GM21381 (cell line): ENCODE measurements at regions not wholly inside any gene's neighbourhood (a gene's known extent, or its start where the extent isn't known, plus 50 kb on each side); places are given as distances from the start of the nearest gene placed in this dataset.
"Not testable (repeated sequence)": the region's sequence is repeated elsewhere in the genome, so short reads cannot be mapped to it uniquely, and the experiment has no call there.

Experiments
- ATAC-seq: cut with Tn5 transposase; IDR thresholded peaks from one replicate; pipeline ENCODE4 v1.9.1; 2021; ENCODE audit warnings: mild to moderate bottlenecking, moderate library complexity; ENCODE audit not compliant: unreplicated experiment

DNA sequence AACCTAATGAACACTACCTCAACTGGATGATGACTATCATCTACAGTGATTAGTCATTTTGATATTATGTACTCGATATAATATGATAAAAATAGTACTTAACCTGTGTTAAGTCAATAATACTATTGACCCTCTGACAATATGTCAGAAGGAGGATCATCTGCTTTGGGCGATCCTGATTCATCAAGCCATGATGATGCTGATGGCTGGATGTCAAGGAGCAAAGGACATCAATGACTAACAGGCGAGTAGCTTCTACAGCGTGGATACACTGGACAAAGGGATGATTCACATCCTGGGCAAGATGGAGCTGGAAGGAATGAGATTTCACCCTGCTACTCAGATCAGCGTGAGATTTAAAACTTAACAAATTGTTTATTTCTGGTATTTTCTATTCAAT, 94.4 kb upstream of the SKAP2 start:
- ATAC-seq, result no peak

DNA sequence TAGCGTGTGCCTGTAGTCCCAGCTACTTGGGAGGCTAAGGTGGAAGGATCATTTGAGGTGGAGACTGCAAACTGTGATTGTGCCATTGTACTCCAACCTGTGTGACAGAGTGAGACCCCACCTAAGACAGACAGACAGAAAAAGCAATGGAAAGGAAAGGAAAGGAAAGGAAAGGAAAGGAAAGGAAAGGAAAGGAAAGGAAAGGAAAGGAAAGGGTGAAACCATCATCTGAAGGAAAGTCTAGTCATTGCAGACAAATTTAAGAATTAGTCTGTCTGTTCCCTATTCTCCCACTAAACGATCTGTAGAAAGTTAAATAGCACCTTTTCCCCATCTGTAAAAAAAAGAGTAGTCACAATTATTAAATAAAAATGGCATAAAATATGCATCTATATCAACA, 91.1 kb upstream of the SKAP2 start:
- ATAC-seq, result no peak

DNA sequence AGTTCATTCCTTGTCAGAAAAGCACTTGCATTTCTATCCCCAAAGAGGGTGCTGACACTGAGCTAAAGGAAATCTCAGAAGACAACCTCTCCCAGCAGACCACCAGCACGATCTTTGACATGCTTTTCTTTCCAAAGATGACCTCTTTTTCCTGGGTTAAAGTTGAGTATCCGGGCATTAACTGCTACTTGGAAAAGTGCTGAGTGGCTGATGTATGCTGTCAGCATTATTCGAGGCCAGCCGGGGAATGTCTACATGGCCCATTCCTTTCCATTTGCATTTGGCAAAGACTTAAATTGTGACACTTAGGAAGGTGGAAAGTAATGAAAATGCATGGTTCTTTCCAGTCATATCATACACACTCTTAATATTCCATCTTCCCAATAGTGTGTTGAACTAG, 90.6 kb upstream of the SKAP2 start:
- no peak for ATAC-seq

GRCh38 chr7:26951407-26951950, 87.1 kb upstream of the SKAP2 start:
- no peak for ATAC-seq

DNA sequence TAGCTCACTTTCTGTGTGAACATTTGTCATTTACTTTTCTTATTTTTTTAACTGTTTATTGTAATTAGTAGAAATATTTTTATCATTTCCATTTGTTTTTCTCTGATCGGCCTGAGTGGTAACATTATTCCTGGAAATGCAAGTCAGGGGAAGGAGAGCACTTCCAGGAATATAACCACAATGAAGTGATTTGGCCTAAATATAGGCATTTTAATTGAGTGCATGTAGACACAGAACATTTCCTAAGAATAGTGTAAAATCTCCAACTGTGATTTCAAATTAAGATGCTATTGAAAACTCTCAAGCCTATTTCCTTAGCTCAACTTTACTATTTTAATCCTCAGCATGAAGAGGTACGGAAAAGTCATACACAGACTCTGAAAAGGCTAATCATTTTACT, 86.5 kb upstream of the SKAP2 start:
- no peak for ATAC-seq

DNA sequence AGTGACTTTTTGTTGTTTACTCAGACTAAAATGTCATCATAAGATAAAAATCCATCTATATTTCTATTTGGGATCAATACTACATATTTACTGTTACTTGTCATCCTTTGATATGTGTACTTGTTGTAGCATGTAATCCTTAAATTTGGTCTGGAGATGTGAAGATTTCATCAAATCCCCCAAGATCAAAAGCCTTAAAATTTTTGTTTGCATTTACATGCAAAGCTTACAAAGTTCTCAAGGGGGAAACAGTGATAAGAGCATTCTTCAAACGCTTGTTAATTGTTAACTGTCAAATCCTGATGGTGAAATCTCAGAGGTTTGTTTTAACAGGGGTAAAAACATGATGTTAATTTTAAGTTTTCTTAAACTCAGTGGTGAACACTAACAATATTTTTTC, 84.9 kb upstream of the SKAP2 start:
- ATAC-seq, result no peak

GRCh38 chr7:26948617-26949118, 84.3 kb upstream of the SKAP2 start:
- no peak for ATAC-seq

- ATAC-seq, result no peak
Measured at GRCh38 chr7:26944501-26945358, 80.3 kb upstream of the SKAP2 start.

- no peak for ATAC-seq
Measured at GRCh38 chr7:26937939-26938623, 73.7 kb upstream of the SKAP2 start.

DNA sequence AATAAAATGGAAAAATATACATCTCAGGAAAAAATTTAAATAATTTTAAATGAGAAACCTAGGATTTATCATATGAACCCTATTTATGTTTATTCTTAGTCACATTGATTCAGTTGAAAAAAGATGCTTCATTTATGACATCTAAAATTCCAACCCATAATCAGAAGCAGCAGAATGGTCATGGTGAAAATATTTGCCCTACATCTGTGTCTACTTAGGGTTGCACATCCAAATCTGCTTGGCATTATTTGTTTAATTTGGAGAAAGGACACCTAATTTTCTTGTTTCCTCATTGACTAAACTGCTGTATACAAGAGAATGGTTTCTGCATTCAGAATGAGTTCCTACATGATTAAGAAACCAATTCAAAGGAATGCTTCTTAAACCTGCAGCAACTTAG, 72.9 kb upstream of the SKAP2 start:
- ATAC-seq, result no peak

- not testable (repeated sequence) for ATAC-seq
Measured at GRCh38 chr7:26932616-26933015, 68.2 kb upstream of the SKAP2 start.

DNA sequence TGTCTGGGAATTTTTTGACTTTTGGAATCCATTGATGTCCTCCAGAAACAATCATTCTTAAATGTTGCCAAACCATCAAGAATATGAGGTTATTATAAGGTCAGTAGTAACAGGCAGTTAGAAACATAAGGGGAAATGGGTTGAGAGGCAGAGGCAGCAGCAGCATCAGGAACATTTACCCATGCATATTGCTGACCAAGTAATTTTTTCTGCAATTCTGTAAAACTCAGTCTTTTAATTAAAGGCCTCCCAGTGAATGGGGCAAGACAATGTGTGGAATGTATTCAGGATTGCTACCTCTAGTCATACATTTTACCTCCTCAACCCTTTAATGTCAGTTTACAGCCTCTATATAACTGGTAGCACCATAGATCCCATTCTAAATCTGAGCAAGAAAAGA, 66.5 kb upstream of the SKAP2 start:
- ATAC-seq, result no peak

GRCh38 chr7:26930201-26930600, 65.8 kb upstream of the SKAP2 start:
- no peak for ATAC-seq

GRCh38 chr7:26928703-26929347, 64.4 kb upstream of the SKAP2 start:
- ATAC-seq, result no peak

GRCh38 chr7:26925768-26926167, 61.4 kb upstream of the SKAP2 start:
- no peak for ATAC-seq

- ATAC-seq, result no peak
Measured at GRCh38 chr7:26924149-26924767, 59.9 kb upstream of the SKAP2 start.

DNA sequence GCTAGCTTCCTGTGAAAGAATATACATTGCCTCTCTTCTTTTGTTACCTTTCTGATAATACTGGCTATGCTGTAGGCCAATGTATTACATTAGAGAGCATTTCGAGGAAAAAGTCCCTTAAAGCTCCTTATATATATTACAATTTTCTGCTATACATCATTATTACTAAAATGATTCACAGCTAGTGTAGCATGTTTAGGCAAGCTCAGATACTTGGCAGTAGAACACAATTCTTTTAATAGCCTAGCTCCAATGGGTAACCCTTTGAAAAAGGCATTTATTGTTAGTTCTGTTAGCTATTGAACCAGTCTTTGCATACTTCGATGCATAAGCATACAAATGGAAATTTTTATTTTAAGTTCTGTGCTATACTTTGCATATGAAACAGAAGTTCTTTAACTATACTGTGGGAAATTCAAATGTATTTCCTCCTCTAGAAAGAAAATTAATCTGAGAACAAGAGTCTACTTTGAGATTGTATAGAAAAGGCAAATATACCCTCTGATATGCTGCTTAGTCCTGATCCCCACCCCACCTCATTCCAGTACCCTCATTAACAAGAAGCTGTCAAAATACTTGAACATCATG, 55.6 kb upstream of the SKAP2 start:
- ATAC-seq, result no peak

GRCh38 chr7:26918241-26918640, 53.9 kb upstream of the SKAP2 start:
- no peak for ATAC-seq

GRCh38 chr7:26916779-26917320, 52.5 kb upstream of the SKAP2 start:
- no peak for ATAC-seq

- no peak for ATAC-seq
Measured at GRCh38 chr7:26916336-26916735, 51.9 kb upstream of the SKAP2 start.
